ENCODE measurements at regions not wholly inside any gene's neighbourhood (a gene's known extent, or its start where the extent isn't known, plus 50 kb on each side); places are given as distances from the start of the nearest gene placed in this dataset.
"Not testable (repeated sequence)": the region's sequence is repeated elsewhere in the genome, so short reads cannot be mapped to it uniquely, and the experiment has no call there.

GRCh38 chr4:33107814-33108213, 2387.6 kb downstream of the PCDH7 start:
- no peak for DNase-seq (ENCODE audit: low spot score in 2 of 2)
- Histone ChIP-seq H3K27me3 (no peaks in the 10 kb centered on the region), H3K27ac (no peak overlapping the region), H3K36me3 (no peaks in the 10 kb centered on the region), H3K4me3 (no peak overlapping the region), H3K9me3 (no peaks in the 10 kb centered on the region), H3K4me1 (no peaks in the 10 kb centered on the region)
- WGBS, 2 donors = 75 to 89% methylated on average over 2 of the region's 2 CpGs
- no peak for TF ChIP-seq CTCF (IDR thresholded peaks at IDR 0.05)
- TF ChIP-seq POLR2A (IDR thresholded peaks at IDR 0.05) = no peak

- Histone ChIP-seq H3K4me3 (no peak overlapping the region), H3K36me3 (no peaks in the 10 kb centered on the region), H3K27ac (no peak overlapping the region), H3K27me3 (no peaks in the 10 kb centered on the region), H3K9me3 (no peaks in the 10 kb centered on the region), H3K4me1 (no peaks in the 10 kb centered on the region)
- 80 to 92% methylated on average over 1 of the region's 1 CpG for WGBS, 2 donors
- TF ChIP-seq EP300 (IDR thresholded peaks at IDR 0.05) (no peak), POLR2A (IDR thresholded peaks at IDR 0.05) (no peak), CTCF (IDR thresholded peaks at IDR 0.05) (no peak)
- DNase-seq (ENCODE audit: low spot score in 2 of 2) = no peak
Observed at GRCh38 chr4:33111117-33111516, 2390.9 kb downstream of the PCDH7 start.

- Histone ChIP-seq H3K4me1 (no peaks in the 10 kb centered on the region), H3K36me3 (no peaks in the 10 kb centered on the region), H3K4me3 (no peak overlapping the region), H3K27ac (no peak overlapping the region), H3K27me3 (no peaks in the 10 kb centered on the region), H3K9me3 (peaks cover 0 to 4% (median 0%) of the 10 kb centered on the region in 4 donors)
- TF ChIP-seq CTCF (IDR thresholded peaks at IDR 0.05) (no peak), POLR2A (IDR thresholded peaks at IDR 0.05) (no peak), EP300 (IDR thresholded peaks at IDR 0.05) (no peak)
- DNase-seq (ENCODE audit: low spot score in 2 of 2) = no peak
- WGBS, 2 donors = 85 to 88% methylated on average over 3 of the region's 3 CpGs
Observed at GRCh38 chr4:33116871-33117270, 2396.7 kb downstream of the PCDH7 start.

GRCh38 chr4:33126002-33126401, 2405.8 kb downstream of the PCDH7 start:
- no peak for DNase-seq (ENCODE audit: low spot score in 2 of 2)
- Histone ChIP-seq H3K9me3 (no peaks in the 10 kb centered on the region), H3K4me1 (no peaks in the 10 kb centered on the region), H3K27ac (no peak overlapping the region), H3K27me3 (no peaks in the 10 kb centered on the region), H3K4me3 (no peak overlapping the region), H3K36me3 (no peaks in the 10 kb centered on the region)
- TF ChIP-seq POLR2A (IDR thresholded peaks at IDR 0.05) = no peak
- TF ChIP-seq EP300 (IDR thresholded peaks at IDR 0.05) = no peak
- TF ChIP-seq CTCF (IDR thresholded peaks at IDR 0.05) = no peak
- WGBS, 2 donors = 81 to 90% methylated on average over 1 of the region's 1 CpG

GRCh38 chr4:33130662-33131061, 2410.5 kb downstream of the PCDH7 start:
- H3K36me3 ChIP-seq = not testable (repeated sequence)

GRCh38 chr4:33133723-33134122, 2413.6 kb downstream of the PCDH7 start:
- 37 to 49% methylated on average over 2 of the region's 2 CpGs for WGBS, 2 donors
- Histone ChIP-seq H3K4me3 (no peak overlapping the region), H3K27ac (no peak overlapping the region), H3K36me3 (no peaks in the 10 kb centered on the region), H3K4me1 (no peaks in the 10 kb centered on the region), H3K9me3 (no peaks in the 10 kb centered on the region), H3K27me3 (no peaks in the 10 kb centered on the region)
- TF ChIP-seq POLR2A (IDR thresholded peaks at IDR 0.05) = no peak
- no peak for DNase-seq (ENCODE audit: low spot score in 2 of 2)

More at GRCh38 chr4:33130662-33131061, 2410.5 kb downstream of the PCDH7 start:
- DNase-seq (ENCODE audit: low spot score in 2 of 2); H3K4me1 ChIP-seq; H3K4me3 ChIP-seq; H3K27ac ChIP-seq; H3K9me3 ChIP-seq; H3K27me3 ChIP-seq: not testable (repeated sequence)
- 85 to 91% methylated on average over 1 of the region's 1 CpG for whole genome bisulfite sequencing, 2 donors
